GM23248 (cell line): ENCODE measurements at regions not wholly inside any gene's neighbourhood (a gene's known extent, or its start where the extent isn't known, plus 50 kb on each side); places are given as distances from the start of the nearest gene placed in this dataset.

ENCODE experiments used
- EZH2 ChIP-seq: fragments of 200-600 bp; sonication (generic); IDR thresholded peaks from 2 replicates; pipeline ENCODE4 v1.6.1; 2018; ENCODE audit warnings: antibody characterized with exemption, mild to moderate bottlenecking; ENCODE audit not compliant: insufficient read depth, poor library complexity, severe bottlenecking
- EZH2phosphoT487 ChIP-seq: fragments of 200-600 bp; sonication (generic); IDR thresholded peaks from 2 replicates; pipeline ENCODE4 v1.6.1; 2018; ENCODE audit warnings: antibody characterized with exemption, moderate library complexity, mild to moderate bottlenecking, low read depth; ENCODE audit not compliant: insufficient read depth

DNA sequence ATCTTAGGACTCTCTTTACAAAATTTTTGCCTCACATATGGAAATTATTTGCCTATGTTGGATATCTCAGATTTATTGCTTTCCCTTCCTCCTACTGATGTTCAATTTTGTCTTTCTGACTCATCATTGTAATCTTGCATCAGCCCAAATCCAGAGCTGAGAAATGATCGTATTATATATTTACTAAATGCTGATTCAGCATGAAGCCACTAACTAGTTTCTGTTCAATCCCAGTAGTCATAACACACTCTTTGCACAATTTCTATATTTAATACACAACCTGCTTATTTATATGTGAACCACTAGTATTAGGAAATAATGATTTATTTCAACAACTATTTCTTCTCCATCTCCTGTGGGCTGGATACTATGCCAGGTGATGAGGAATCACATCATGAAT, 161.1 kb upstream of the PCDH17 start:
- TF ChIP-seq EZH2 (no peak), EZH2phosphoT487 (no peak)
